ENCODE measurements at regions not wholly inside any gene's neighbourhood (a gene's known extent, or its start where the extent isn't known, plus 50 kb on each side); places are given as distances from the start of the nearest gene placed in this dataset.

DNA sequence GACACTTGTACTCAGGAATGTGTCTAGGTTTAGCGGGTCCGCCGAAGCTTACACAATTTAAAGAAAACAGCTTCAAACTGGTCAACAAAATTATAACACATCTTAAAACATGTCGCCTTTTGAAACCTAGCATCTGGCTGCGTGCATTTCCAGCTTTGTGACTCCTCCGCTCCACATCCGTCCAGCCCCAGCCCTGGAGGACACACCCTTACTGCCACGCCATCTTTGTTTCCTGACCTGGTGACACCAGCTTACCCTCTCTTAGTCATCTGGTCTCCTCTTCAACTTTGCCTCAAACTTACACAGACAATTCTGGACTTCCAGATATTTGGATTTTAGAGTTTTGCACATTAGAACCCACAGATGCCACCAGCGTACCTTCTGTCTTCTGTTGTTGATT lies 198.7 kb upstream of the VSTM2A start:
- SMC1A ChIA-PET (ENCODE audit: uncharacterized antibody, unreplicated experiment), result no interaction called here
- Histone ChIP-seq H3K9ac (ENCODE audit: control insufficient read depth, insufficient read depth, low read length) (no peak overlapping the region), H3K27ac (ENCODE audit: control insufficient read depth, insufficient read depth) (no peak overlapping the region), H3K4me1 (ENCODE audit: control insufficient read depth, insufficient read depth, low read length) (no peaks in the 10 kb centered on the region), H3K27me3 (replicated peaks in 1 of 2; ENCODE audit: control insufficient read depth in 2 of 2, insufficient read depth in 2 of 2, low read length in 1 of 2) (no peaks in the 10 kb centered on the region), H3K79me2 (ENCODE audit: control insufficient read depth, insufficient read depth, low read length) (no peaks in the 10 kb centered on the region), H4K20me1 (ENCODE audit: control insufficient read depth, insufficient read depth) (no peaks in the 10 kb centered on the region), H3K4me3 (no peak overlapping the region), H3K4me2 (ENCODE audit: control insufficient read depth, insufficient read depth) (no peak overlapping the region), H2AFZ (ENCODE audit: control insufficient read depth, low read depth, low read length) (no peak overlapping the region), H3K36me3 (ENCODE audit: control insufficient read depth in 2 of 2, insufficient read depth in 2 of 2, low read length in 1 of 2) (no peaks in the 10 kb centered on the region), H3K9me3 (replicated peaks; ENCODE audit: control insufficient read depth, insufficient read depth, low read length) (no peaks in the 10 kb centered on the region)
- ATAC-seq (no peak), DNase-seq (ENCODE audit: low read depth, low spot score) (no peak), FAIRE-seq (no peak)
- in situ Hi-C loops (cut with MboI), result no loop called here
- intact Hi-C loops (cut with micrococcal nuclease; ENCODE audit: unreplicated experiment), result no loop called here
- WGBS (ENCODE audit: insufficient coverage, insufficient replicate concordance, low lambda C conversion rate, missing lambda C conversion rate), result 40% methylated on average over 9 of the region's 9 CpGs
- POLR2A ChIA-PET, result no interaction called here
- BruUV-seq (replicated peaks), result no TSS peak
- CTCF ChIA-PET, result no interaction called here
- TF ChIP-seq BHLHE40 (IDR thresholded peaks at IDR 0.05; ENCODE audit: borderline replicate concordance in 1 of 2, low read depth in 2 of 2, low read length in 1 of 2) (no peak), RELA (IDR thresholded peaks at IDR 0.05; ENCODE audit: borderline replicate concordance, partially characterized antibody) (no peak), RBBP5 (conservative IDR thresholded peaks at IDR 0.05) (no peak), NR2C1 (IDR thresholded peaks at IDR 0.05) (no peak), RCOR1 (conservative IDR thresholded peaks at IDR 0.05; ENCODE audit: low read depth, low read length) (no peak), STAT1 (conservative IDR thresholded peaks at IDR 0.05) (no peak), RUNX3 (IDR thresholded peaks at IDR 0.05; ENCODE audit: low read length) (no peak), CHD2 (IDR thresholded peaks at IDR 0.05; ENCODE audit: borderline replicate concordance, low read depth, low read length) (no peak), KLF5 (IDR thresholded peaks at IDR 0.05; ENCODE audit: partially characterized antibody) (no peak), NFIC (IDR thresholded peaks at IDR 0.05; ENCODE audit: low read depth, low read length) (no peak), SREBF1 (IDR thresholded peaks at IDR 0.05; ENCODE audit: low read length) (no peak)
- RAD21 ChIA-PET (ENCODE audit: unreplicated experiment), result no interaction called here

DNA sequence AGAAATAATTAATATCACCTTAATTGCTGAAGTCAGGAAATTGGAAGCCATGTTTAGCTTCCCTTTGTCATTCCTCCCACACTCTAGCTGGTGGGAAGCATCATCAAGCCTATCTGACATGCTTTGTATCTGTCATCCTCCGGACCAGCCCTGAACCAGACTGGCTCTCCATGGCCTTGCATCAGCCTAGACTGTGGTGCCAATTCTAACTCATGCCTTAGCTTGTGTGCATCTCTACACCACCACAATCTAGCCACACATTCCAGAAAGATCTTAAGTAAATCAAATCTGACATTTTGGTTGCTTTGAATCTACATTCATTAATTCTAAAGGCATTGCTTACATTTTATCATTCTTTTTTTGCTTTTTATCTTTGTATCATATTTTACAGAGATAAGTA lies 196.4 kb upstream of the VSTM2A start:
- CTCF ChIA-PET, result interaction anchor here (1.0 kb wide), 2 partner anchors 9 to 38 kb away, joined by 3 to 5 read pairs; no protein-coding TSS in a partner anchor
- DNase-seq (ENCODE audit: low read depth, low spot score) (no peak), ATAC-seq (no peak), FAIRE-seq (no peak)
- no peaks in the 10 kb centered on the region for H3K79me2 ChIP-seq (ENCODE audit: control insufficient read depth, insufficient read depth, low read length)
- no peaks in the 10 kb centered on the region for H3K9me3 ChIP-seq (replicated peaks; ENCODE audit: control insufficient read depth, insufficient read depth, low read length)
- no peak overlapping the region for H3K4me3 ChIP-seq
- H3K36me3 ChIP-seq (ENCODE audit: control insufficient read depth in 2 of 2, insufficient read depth in 2 of 2, low read length in 1 of 2), result no peaks in the 10 kb centered on the region
- H3K27me3 ChIP-seq (replicated peaks in 1 of 2; ENCODE audit: control insufficient read depth in 2 of 2, insufficient read depth in 2 of 2, low read length in 1 of 2), result no peaks in the 10 kb centered on the region
- no peak overlapping the region for H3K27ac ChIP-seq (ENCODE audit: control insufficient read depth, insufficient read depth)
- H3K4me2 ChIP-seq (ENCODE audit: control insufficient read depth, insufficient read depth), result no peak overlapping the region
- RAD21 ChIA-PET (ENCODE audit: unreplicated experiment), result no interaction called here
- POLR2A ChIA-PET, result no interaction called here
- no TSS peak for BruUV-seq (replicated peaks)
- H3K4me1 ChIP-seq (ENCODE audit: control insufficient read depth, insufficient read depth, low read length), result no peaks in the 10 kb centered on the region
- TF ChIP-seq IKZF2 (IDR thresholded peaks at IDR 0.05) (no peak), RBBP5 (conservative IDR thresholded peaks at IDR 0.05) (no peak)
- in situ Hi-C loops (cut with MboI), result no loop called here
- 0% methylated on average over 1 of the region's 1 CpG for WGBS (ENCODE audit: insufficient coverage, insufficient replicate concordance, low lambda C conversion rate, missing lambda C conversion rate)
- no peaks in the 10 kb centered on the region for H4K20me1 ChIP-seq (ENCODE audit: control insufficient read depth, insufficient read depth)
- no peak overlapping the region for H2AFZ ChIP-seq (ENCODE audit: control insufficient read depth, low read depth, low read length)
- no peak overlapping the region for H3K9ac ChIP-seq (ENCODE audit: control insufficient read depth, insufficient read depth, low read length)
- intact Hi-C loops (cut with micrococcal nuclease; ENCODE audit: unreplicated experiment), result no loop called here
- SMC1A ChIA-PET (ENCODE audit: uncharacterized antibody, unreplicated experiment), result interaction anchor here (0.8 to 1.4 kb wide), 7 partner anchors 8 to 106 kb away, joined by 3 to 4 read pairs (median 4); no protein-coding TSS in a partner anchor

Data from GM12878 (cell line).